SW480 (cell line): ENCODE measurements at regions not wholly inside any gene's neighbourhood (a gene's known extent, or its start where the extent isn't known, plus 50 kb on each side); places are given as distances from the start of the nearest gene placed in this dataset.

Source experiments
- DNase-seq: peaks from one replicate; pipeline ENCODE4 v3.0.0-alpha.2; 2016; ENCODE audit warnings: low spot score

DNA sequence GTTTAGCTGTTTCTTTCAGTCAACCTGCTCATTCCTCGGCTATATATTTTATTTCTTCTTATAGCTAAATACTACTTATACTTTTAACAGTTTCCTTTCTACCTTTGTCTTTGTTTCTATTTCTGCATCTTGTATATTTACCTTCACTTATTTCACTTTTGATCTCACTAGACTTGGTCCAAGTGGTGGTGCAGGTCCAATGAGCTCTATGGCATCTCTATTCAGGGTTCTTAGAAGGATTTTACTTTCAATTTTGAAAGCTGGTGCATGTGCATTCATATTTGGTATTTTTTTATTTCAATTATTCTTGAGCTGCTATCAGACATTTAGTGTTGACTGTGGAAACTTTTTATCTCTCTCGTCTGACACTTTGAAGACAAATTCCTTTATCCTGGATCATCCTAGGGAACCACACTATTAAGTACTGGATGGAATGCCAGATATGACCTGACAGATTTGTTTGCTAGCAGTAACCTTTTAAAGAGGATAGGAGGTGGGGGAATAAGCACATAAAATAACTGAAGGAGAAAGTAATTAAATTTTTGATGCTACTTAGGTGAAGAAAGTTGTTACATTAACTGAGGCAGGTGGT is 123.1 kb upstream of the PJA2 start:
- DNase-seq: no peak

DNA sequence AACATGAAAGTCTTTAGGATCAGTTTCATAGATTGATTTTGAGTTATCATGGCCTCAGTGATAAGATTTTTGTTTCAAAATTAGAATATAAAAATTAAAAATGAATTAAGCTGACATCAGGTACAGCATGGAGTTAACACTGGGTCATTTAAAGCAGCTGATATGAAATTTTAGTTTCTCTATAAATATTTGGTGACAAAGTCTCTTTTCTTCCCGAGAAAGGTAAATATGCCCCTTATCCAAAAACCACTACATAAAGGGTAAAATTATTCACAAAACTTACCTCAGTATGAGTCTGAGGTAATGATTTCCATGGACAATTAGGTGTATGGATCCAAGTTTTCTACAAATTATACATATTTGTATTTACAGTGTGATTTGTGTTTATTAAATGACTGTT is 121.5 kb upstream of the PJA2 start:
- no peak for DNase-seq

DNA sequence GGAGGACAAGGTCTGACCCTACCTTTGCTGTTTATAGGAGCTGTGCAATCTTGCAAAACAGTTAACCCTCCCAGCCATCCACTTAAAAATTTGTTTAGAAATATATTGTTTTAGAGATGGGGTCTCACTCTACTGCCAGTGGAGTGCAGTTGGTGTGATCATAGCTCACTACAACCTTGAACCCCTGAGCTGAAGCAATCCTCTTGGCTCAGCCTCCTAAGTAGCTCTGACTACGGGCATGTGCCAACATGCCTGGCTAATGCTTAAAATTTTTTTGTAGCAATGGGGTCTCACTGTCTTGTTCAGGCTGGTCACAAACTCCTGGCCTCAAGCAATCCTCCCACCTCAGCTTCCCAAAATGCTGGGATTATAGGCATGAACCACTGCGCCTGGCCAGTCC is 120.2 kb upstream of the PJA2 start:
- no peak for DNase-seq

DNA sequence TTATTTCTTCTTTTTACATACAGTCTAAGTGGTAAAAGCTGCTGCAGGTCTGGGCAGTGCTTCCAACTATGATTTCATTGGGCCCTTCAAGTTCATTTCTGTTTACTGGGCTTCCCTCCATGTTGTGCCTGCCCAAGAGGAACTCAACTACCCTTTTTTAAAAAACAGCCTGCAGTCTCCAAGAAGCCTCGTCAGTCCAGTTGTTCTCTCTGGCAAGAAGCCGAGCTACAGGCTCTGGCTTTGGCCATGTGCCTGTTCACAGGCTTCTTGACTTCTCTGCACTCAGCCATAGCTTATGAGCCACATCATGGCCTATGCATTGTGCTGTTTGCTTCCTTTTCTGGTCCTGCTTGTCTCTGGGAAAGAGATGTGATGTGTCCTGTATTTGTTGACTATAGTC is 119.7 kb upstream of the PJA2 start:
- DNase-seq: no peak

DNA sequence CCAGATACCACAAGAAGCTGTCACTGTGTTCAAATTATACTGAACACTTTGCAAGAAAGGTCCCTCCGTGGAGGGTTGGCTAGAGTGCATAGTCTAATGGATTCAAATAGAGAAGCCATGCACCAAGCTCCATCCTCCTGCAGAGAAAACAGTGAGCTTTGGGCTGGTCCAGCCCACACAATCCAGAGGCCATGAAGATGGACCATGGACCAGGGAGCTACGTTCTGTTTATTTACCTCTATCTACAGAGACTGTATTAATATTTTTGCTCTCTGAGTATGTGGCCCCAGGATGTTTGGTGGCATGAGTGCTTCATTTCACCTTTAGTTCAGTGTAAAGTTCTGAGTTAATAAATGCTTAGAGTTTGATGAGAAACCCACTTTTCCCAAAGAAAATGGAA is 114.8 kb upstream of the PJA2 start:
- no peak for DNase-seq

DNA sequence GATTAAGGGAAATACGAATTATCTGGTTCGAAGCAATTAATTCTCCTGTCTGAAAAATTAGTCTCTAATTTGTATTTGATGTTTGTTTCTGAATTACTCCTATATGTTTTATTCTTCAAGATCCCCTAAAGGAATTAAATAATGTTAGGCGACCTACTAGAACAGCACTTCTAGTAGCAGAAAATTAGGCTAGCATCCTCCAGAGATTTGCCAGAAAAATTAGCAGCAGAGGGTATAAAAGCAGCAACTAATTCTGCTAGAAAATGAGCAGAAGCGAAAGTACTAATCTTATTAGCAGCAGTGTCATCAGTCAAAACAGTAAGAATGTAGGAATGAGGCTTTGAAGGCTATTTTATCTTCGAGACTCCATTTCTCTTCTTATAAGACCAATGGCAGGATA is 114.3 kb upstream of the PJA2 start:
- no peak for DNase-seq

DNA sequence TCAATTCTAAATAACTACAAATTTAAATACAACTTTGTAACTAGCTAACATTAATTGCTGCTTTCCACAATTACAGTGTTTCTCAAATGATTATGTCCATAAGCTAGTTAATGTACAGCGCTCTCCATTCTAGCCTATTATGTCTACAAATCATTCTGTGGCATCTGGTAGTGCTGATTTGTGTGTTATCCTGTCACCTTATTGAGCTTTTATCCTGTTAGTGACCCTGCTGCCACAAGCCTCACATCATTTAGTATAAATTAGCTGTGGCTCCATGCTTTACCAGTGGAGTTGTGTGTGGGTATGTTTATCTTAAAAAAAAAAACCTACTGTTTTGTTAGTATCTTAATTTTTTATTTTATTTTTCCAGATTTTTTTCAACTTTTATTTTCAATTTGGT is 112.6 kb upstream of the PJA2 start:
- DNase-seq: no peak

DNA sequence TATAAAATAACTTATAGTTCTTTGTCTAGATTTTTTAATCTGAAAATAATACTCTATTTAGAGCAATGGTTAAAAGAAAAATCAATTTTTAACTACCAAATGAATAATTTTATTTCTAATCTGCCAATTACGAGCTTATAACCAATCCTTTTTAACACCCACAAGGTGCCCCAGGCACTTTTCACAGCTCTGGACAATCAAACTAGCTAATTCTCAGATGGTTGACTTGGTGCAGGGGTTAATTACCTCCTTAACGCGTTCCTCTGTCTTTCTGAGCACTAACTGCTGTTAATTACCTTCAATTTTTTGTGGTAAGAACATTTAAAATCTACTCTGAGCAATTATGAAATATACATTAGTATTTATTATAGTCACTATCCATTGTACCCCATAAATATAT is 109.6 kb upstream of the PJA2 start:
- no peak for DNase-seq

DNA sequence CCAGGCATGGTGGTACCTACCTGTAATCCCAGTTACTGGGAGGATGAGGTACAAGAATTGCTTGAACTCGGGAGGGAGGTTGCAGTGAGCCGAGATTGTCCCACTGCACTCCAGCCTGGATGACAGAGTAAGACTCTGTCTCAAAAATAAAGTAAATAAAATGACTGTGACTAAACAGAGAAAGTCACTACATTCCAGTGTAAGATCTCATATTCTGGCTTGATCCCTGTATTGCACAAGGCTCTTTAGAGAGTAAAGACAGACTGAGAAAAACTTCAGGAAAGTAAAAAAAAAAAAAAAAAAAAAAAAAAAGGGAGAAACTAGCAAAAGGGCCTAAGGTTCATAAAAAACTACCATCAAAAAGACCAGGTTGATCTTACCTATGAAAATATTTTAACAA is 106.6 kb upstream of the PJA2 start:
- no peak for DNase-seq

DNA sequence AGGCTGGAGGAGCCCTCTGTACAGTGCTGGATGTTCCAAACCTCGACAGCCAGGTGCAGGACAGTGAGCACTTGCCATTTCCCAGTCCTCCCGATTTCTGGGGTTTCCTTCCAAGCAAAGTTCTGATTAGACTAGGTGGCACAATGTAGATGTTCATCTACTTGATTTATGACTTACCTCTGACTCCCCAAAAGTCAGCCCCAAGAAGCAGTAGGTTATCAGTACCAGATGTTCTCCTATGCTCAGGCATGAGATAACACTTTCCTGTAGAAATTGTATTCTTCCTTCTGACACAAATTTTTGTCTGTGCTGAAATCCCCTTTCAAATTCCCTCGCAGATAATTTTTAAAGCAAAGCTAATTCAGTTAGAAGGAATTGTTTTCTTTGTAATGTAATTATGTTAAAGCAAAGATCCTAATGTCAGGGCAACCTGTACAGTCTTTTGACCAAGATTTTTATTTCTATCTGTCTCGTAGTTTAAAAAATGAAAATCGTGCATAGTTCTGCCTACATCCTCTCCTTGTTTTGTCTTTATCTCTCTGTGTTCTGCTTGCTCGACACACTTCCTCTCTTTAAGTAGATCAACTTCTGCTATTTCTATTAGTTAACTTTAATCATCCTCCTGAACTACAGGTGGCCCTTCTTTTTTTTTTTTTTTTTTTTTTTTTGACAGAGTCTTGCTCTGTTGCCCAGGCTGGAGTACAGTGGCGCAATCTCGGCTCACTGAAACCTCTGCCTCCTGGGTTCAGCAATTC is 102.4 kb upstream of the PJA2 start:
- no peak for DNase-seq

DNA sequence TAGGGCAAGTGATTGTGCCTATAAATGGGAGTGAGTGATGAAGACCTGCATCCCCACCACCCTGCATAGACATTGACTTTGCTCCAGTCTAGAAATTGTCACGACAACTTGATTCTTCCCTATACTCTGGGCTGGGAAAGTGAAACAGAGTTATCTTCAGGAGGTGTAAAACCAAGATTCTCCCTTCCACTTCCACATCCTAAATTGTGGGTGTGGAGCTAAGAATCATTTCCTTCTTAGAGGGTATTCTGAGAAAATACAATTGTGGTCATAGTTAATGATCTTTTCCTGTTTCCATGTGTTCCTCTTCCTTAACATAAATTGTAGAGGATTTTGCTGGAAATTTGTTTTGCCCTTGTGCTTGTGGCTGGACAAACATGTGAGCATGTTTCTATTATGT is 96.8 kb upstream of the PJA2 start:
- DNase-seq: no peak

DNA sequence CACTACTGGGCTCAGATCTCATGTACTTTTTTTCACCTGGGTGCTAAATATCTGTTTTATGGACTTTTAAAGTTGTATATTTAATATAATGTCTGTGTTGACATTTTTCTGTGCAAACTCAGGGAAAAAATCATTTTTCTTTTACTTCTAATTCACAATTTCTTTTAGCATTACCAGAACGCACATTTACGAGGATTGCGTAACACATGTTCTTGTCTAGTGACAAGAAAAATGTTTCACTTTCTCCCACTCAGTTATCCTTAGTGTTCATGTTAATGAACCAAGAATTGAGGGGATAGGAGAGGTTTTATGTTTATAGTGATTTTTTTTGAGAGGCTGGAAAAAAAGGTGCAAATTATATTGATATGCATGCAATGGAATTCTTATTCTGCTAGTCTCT is 86.3 kb upstream of the PJA2 start:
- DNase-seq: no peak

DNA sequence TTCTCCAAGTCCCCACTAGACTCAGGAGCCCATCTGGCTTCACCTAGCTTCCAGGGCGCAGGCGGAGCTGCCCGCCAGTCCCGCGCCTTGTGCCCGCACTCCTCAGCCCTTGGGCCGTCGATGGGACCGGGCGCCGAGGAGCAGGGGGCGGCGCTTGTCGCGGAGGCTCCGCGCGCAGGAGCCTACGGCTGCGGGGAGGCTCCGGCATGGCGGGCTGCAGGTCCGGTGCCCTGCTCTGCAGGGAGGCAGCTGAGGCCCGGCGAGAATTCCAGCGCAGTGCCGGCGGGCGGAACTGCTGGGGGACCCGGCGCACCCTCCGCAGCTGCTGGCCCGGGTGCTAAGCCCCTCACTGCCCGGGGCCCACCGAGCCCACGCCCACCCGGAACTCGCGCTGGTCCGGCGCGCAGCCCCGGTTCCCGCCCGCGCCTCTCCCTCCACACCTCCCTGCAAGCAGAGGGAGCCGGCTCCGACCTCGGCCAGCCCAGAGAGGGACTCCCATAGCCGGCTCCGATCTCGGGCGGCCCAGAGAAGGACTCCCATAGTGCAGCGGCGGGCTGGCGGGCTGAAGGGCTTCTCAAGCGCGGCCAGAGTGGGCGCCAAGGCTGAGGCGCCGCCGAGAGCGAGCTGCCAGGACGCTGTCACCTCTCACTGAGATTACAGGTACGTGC is 78.1 kb upstream of the PJA2 start:
- DNase-seq: no peak

DNA sequence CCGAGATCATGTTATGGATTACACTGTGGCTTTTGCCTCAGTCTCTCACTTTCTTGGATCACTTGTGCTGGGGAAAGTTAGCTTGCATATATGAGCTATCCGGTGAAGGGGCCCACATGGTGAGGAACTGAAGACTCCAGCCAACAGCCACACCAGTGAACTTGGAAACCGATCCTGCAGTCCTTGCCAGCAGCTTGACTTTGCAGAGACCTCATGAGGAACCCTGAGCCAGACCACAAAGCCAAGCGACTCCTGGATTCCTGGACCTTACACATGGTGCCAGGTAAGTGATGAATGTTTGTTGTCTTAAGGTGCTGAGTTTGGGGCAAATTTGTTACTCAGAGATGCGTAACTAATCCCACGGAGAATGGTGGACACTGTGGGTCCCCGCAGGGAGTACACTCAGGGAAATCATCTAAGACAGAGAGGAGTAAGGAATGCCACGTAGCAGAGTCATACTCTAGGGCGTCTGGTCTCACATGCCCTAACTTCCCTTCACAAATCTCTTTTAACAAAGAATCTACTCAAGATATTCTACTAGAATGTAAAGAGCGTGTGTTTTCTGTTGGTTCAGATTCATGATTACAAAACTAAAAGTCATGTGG is 76.5 kb upstream of the PJA2 start:
- DNase-seq: no peak

DNA sequence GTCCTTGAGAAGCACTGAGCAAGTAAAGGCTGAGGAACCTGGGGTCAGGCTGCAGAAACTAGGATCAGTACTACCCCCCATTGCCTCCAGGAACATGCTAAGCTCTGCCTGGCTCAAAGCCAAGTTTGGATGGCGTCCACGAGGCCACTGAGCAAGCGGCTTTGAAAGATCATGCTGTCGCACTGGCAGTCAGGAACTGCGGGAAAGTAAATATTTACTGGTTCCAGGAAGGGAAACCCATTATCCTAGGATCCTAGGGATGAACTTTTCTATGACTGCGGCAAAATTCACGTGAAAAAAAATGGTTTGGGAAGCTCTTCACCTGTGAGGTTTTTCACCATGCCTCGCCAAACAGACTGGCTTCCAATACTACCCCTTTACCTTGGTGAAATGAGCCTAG is 75.3 kb upstream of the PJA2 start:
- DNase-seq: peak; percentile 47

DNA sequence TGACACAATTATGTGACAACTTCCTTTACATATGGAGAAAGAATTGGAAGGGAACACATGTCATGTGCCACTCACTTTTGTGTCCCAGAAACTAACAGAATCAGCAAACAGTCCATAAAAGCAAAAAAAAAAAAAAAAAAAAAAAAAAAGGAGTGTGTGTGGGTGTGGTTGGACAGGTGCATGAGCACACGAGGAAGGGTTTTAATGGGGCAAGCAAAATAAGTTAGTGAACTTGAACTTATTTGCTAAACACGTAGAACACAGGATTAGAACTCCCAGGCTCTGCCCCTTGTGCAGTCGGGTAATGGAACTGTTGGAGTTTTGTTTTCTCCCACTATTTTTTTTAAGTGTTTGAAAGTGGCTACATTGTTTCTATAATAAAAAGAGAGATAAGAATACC is 74.8 kb upstream of the PJA2 start:
- no peak for DNase-seq

DNA sequence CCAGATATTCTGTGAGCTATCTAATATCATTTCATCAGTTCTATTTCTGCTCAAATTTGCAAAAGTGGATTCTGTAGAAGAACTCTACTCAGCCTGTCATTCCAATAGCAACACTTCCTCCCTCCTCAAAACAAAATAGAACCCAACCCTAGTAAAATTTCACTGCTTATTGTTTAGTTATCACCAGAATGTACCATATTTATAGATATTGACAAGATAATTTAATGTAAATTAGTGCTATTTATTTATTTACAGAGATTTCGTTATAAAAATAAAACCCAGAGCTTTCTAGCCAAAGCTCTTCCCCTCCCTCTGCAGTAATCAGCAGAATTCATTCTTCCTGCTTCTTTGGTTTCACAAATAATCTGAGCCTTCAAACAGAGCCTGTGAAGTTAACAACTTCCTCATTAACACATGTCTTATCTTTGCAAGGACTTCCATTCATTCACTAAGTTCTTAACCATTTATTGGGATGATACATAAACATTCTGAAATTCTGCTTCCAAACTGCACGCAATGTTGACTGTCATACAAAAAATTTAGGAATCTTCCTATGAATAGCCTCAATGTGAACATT is 73.7 kb upstream of the PJA2 start:
- DNase-seq: no peak

DNA sequence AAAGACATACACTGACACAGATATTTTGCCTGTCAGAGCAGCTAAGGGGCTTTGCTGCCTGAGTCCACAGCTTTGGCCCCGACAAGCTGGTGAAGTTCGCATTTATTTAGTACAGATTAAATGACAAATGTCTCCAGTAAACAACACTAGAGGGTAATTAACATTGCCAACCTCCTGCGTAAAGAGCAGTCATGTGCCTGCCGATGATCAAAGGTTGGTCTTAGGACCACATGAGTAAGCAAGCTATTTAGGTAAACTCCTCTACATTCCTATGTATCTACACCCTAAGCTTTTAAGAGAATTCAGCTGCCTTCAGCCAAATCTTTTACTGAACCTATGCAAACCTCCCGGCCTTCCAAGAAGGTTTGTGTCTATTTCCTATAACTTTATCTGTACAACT is 73.0 kb upstream of the PJA2 start:
- DNase-seq: peak; percentile 24

DNA sequence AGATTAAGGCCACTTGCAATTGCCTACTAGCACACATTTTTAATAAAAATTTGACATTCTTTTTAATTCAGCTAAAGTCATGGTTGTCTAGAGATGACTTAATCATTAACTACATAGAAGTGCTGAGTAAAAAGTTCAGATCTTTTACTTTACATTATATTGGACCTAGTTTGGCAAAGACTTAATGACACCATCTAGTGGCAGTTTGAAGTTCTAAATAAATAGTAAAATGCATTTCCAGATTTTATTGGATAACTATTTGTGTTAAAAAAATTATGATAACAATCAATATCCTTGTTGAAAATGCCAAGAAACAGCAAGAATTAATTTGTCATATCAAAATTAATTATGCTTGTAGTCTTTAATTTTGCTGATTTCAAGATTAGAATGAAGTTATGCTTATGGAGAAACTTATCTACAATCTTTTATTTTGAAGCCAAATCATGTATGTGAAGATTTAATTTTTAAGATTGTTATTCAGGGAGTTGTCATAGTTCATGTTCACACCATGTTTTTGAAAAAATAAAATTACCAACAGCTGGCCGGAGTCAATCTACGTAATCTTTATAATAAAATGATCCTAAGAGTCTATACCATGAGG is 69.6 kb upstream of the PJA2 start:
- peak; percentile 55 for DNase-seq

DNA sequence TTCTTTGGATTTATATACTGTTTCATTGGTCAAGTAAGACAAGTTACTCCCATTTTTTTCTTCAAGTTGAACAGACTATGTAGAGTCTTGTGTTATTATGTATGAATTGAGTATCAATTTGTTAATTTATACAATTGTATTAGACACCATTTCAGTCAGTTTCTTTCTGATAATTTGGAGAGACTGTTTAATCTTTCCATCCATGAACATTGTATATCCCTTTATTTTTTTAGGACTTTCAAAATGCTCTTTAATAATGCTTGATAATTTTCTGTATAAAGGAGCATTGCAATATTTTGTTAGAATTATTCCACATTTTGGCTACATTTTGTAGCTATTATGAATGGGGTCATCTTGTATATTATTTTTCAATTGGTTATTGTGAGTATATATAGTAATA is 69.1 kb upstream of the PJA2 start:
- DNase-seq: no peak

DNA sequence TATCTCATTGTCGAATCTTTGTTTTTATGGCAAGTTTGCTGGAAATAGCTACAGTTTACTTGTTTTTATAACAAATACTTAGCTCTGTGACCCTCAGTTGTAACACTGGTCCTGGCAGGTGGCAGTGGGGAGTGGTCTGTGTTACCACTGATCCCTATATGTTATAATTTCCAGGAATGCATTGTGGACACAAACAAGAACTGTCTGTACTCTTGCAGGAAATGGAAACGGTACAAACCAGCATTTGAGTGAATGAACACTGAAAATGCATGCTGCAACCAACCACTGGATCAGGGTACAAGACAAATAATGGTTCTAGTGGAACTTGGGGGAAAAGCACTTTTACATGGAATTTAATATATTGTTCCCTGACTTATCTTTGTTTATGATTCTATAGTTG is 66.5 kb upstream of the PJA2 start:
- no peak for DNase-seq

DNA sequence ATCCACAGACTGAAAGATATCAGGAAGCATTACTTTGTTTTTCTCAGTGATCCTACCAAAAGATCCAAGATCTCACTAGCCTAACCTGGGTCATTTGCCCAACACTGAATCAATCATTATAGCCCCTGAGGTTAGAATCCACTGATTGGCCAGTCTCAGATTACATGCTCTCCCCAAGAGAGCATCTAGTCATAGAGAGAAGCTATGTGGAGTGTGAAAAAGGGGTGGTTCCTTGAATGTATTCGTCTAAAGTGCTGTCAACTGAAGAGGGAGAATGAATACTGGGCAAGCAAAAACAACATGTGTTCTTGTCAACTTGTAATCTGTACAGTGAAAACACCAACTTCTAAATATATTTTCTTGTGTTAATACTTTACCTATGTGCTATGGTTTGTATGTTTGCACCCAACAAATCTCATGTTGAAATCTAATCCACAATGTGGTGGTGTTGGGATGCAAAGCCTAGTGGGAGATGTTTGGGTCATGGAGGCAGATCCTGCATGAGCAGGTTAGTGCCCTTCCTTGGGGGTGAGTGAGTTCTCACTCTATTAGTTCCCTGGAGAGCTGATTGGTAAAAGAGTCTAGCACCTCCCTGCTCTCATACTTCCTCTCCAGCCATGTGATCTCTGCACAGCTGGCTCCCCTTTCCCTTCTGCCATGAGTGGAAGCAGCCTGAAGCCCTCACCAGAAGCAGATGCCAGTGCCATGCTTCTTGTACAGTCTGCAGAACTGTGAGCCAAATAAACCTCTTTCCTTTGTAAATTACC is 60.3 kb upstream of the PJA2 start:
- no peak for DNase-seq
